GM06990 (cell line): ENCODE measurements at regions not wholly inside any gene's neighbourhood (a gene's known extent, or its start where the extent isn't known, plus 50 kb on each side); places are given as distances from the start of the nearest gene placed in this dataset.
"Not testable (repeated sequence)": the region's sequence is repeated elsewhere in the genome, so short reads cannot be mapped to it uniquely, and the experiment has no call there.

ENCODE experiments used
- DNase-seq: peaks from one replicate; pipeline ENCODE4 v3.0.0-alpha.2; 2011; ENCODE audit not compliant: insufficient read length; ENCODE audit errors: extremely low read depth
- H3K27me3 ChIP-seq: replicated peaks from 2 replicates; pipeline ENCODE4 v1.6.0; 2011; ENCODE audit warnings: low read length; ENCODE audit not compliant: control insufficient read depth, insufficient read depth
- H3K36me3 ChIP-seq: 2 replicates; pipeline ENCODE4 v1.5.1; 2011; ENCODE audit warnings: low read length; ENCODE audit not compliant: control insufficient read depth, insufficient read depth
- H3K4me3 ChIP-seq: replicated peaks from 2 replicates; pipeline ENCODE4 v1.5.1; 2011; ENCODE audit warnings: low read depth, mild to moderate bottlenecking, control low read depth, low read length
- TF ChIP-seq, protein P1 (sequence below): IDR thresholded peaks from 2 replicates; pipeline ENCODE4 v1.5.1; 2011; ENCODE audit warnings: low read length, control low read depth, mild to moderate bottlenecking, inconsistent platforms; ENCODE audit not compliant: insufficient read depth, poor library complexity, severe bottlenecking

DNA sequence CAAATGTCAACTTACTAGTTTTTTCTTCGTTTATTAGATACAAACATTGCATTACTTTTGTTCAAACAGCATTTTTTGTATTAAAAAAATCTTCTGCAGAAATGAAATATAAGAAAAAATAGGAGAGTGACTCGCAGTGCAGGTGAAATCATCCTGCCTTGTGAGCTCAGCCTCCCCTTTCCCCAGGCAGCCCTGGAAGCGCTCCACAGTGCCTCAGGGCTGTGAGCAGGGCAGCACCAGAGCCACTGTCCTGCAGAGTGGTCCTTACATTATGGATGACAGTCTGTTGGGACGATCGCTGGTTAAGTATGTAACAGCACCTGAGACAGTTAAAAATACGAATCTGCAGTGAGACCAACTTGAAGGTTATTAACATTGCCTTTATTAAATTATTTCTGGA, 695.4 kb upstream of the POM121L12 start:
- H3K4me3 ChIP-seq = no peak overlapping the region
- DNase-seq = no peak
- TF ChIP-seq, protein P1, sequence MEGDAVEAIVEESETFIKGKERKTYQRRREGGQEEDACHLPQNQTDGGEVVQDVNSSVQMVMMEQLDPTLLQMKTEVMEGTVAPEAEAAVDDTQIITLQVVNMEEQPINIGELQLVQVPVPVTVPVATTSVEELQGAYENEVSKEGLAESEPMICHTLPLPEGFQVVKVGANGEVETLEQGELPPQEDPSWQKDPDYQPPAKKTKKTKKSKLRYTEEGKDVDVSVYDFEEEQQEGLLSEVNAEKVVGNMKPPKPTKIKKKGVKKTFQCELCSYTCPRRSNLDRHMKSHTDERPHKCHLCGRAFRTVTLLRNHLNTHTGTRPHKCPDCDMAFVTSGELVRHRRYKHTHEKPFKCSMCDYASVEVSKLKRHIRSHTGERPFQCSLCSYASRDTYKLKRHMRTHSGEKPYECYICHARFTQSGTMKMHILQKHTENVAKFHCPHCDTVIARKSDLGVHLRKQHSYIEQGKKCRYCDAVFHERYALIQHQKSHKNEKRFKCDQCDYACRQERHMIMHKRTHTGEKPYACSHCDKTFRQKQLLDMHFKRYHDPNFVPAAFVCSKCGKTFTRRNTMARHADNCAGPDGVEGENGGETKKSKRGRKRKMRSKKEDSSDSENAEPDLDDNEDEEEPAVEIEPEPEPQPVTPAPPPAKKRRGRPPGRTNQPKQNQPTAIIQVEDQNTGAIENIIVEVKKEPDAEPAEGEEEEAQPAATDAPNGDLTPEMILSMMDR = no peak
- no peaks in the 10 kb centered on the region for H3K27me3 ChIP-seq
- no peaks in the 10 kb centered on the region for H3K36me3 ChIP-seq

DNA sequence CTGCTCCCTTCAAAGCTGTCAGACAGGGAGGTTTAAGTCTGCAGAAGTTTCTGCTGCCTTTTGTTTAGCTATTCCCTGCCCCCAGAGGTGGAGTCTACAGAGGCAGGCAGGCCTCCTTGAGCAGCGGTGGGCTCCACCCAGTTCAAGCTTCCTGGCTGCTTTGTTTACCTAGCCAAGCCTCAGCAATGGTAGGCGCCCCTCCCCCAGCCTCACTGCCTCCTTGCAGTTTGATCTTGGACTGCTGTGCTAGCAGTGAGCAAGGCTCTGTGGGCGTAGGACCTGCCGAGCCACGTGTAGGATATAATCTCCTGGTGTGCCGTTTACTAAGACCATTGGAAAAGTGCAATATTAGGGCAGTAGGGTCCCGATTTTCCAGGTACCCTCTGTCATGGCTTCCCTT, 707.1 kb upstream of the POM121L12 start:
- H3K4me3 ChIP-seq, H3K27me3 ChIP-seq, DNase-seq, H3K36me3 ChIP-seq: not testable (repeated sequence)

DNA sequence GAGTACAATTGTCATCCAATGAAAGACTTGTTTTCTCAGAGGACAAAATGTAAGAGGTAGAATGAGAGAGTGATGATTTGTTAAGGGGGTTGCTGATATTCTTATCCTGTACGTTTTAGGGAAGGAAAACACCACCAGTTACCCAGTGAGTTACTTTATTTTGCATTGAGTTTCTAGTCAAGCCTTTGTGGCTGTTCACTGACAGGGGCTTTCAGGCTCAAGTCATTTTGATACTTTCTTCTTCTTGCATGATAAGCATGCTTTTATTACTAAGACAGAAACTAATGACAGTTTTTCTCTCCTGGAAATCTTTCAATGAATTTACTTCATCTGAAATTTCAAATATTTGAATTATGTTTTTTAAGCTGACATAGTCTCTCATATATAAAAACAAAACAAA, 710.2 kb upstream of the POM121L12 start:
- TF ChIP-seq, protein P1 = no peak

DNA sequence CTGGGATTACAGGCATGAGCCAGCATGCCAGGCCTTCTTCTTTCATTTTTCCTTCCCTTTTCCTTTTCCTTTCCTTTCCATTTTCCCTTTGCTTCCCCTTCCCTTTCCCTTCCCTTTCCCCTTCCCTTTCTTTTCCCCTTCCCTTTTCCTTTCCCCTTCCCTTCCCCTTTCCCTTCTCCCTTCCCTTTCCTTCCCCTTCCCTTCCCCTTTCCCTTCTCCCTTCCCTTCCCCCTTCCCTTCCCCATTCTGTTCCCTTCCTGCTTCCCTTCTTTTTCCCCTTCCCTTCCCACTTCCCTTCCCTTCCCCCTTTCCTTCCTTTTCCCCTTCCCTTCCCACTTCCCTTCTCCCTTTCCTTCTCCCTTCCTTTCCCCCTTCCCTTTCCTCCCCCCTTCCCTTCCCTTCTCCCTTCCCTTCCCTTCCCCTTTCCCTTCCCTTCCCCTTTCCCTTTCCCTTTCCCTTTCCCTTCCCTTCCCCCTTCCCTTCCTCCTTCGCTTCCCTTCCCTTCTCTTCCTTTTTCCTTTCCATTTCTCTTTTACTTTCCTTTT, 712.2 kb upstream of the POM121L12 start:
- no peaks in the 10 kb centered on the region for H3K36me3 ChIP-seq
- H3K4me3 ChIP-seq = no peak overlapping the region
- H3K27me3 ChIP-seq = no peaks in the 10 kb centered on the region
- TF ChIP-seq, protein P1 = no peak
- no peak for DNase-seq

More for the DNA sequence above, 710.2 kb upstream of the POM121L12 start:
- Histone ChIP-seq H3K27me3 (no peaks in the 10 kb centered on the region), H3K36me3 (no peaks in the 10 kb centered on the region), H3K4me3 (no peak overlapping the region)
- DNase-seq = no peak

DNA sequence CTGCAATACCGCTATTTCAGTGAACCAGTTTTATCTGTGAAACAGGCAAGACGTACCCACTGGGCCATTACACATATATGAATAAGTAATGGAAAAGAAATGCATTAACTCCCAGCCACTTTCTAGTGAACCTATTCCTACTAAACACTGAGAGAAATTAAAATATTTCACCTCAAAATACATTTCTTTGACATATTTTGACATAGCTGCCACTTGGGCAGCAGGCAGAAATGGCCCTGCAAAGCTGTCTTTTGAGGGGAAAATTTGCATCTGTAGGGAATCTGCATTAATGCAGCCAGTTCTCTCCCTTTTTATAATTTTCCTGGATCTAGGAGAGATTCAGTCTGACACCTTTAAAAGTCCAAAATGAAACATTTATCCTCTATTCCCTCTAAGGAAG, 714.8 kb upstream of the POM121L12 start:
- TF ChIP-seq, protein P1 = no peak

DNA sequence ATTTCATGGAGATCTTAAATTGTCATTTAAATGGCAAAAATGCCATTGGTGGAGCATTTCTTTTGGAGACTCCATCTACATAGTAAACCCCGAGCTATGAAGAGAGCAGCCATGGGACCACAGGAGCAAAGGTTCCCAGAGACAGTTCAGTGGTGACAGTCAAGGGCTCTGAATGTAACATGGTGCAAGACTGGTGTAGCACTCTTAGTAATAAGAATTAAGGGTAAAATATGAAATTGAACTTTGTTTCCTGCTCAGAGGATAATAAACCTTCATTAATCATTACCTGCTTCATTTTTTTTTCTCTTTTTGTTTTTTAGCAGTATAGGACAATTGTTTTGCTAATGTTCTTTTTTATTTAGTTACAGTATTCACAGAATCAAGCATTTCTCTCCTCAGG, 717.5 kb upstream of the POM121L12 start:
- TF ChIP-seq, protein P1 = no peak
- DNase-seq = no peak
- Histone ChIP-seq H3K4me3 (no peak overlapping the region), H3K27me3 (no peaks in the 10 kb centered on the region), H3K36me3 (no peaks in the 10 kb centered on the region)

More for the DNA sequence above, 714.8 kb upstream of the POM121L12 start:
- Histone ChIP-seq H3K36me3 (no peaks in the 10 kb centered on the region), H3K27me3 (no peaks in the 10 kb centered on the region), H3K4me3 (no peak overlapping the region)
- DNase-seq = no peak
